ENCODE measurements at regions not wholly inside any gene's neighbourhood (a gene's known extent, or its start where the extent isn't known, plus 50 kb on each side); places are given as distances from the start of the nearest gene placed in this dataset.

- Histone ChIP-seq H2BK15ac (ENCODE audit: low read depth, low read length) (no peak overlapping the region), H2BK120ac (ENCODE audit: low read depth, low read length, poor library complexity, severe bottlenecking) (no peak overlapping the region), H3K4me2 (ENCODE audit: insufficient read depth, insufficient read length, low read length) (no peak overlapping the region), H3K23ac (ENCODE audit: insufficient read length, low read depth, low read length) (no peak overlapping the region), H3T11ph (ENCODE audit: low read length) (no peak overlapping the region), H2BK5ac (ENCODE audit: insufficient read length, low read length) (no peak overlapping the region), H4K8ac (replicated peaks; ENCODE audit: insufficient read length, low read depth, low read length) (no peak overlapping the region), H3K79me1 (ENCODE audit: insufficient read depth, low read depth, low read length, poor library complexity, severe bottlenecking) (no peaks in the 10 kb centered on the region), H3K27me3 (ENCODE audit: insufficient read depth, low read length) (no peaks in the 10 kb centered on the region), H4K91ac (ENCODE audit: insufficient read length, low read depth, low read length) (no peak overlapping the region), H3K27ac (ENCODE audit: insufficient read length, low read depth, low read length) (no peak overlapping the region), H4K5ac (ENCODE audit: insufficient read length, low read depth, low read length) (no peak overlapping the region), H3K14ac (ENCODE audit: insufficient read depth, low read length) (no peak overlapping the region), H3K18ac (ENCODE audit: insufficient read length, low read depth, low read length) (no peak overlapping the region), H3K9ac (ENCODE audit: extremely low read depth, insufficient read length, low read length) (no peak overlapping the region), H3K56ac (ENCODE audit: insufficient read length, low read depth, low read length) (no peak overlapping the region), H2BK20ac (ENCODE audit: low read depth, low read length, poor library complexity, severe bottlenecking) (no peak overlapping the region), H3K4me1 (ENCODE audit: insufficient read depth, low read length) (no peaks in the 10 kb centered on the region), H3K79me2 (ENCODE audit: insufficient read depth, low read length) (no peaks in the 10 kb centered on the region), H2BK12ac (ENCODE audit: insufficient read length, low read depth, low read length) (no peak overlapping the region), H2AFZ (ENCODE audit: low read length) (no peak overlapping the region), H4K20me1 (ENCODE audit: control insufficient read depth, insufficient read depth, insufficient read length) (no peaks in the 10 kb centered on the region), H3K23me2 (ENCODE audit: insufficient read length, low read depth, low read length, poor library complexity, severe bottlenecking) (no peaks in the 10 kb centered on the region), H3K9me3 (ENCODE audit: control insufficient read depth, low read depth, low read length) (no peaks in the 10 kb centered on the region), H3K4ac (ENCODE audit: low read depth, low read length) (no peak overlapping the region), H2AK5ac (ENCODE audit: insufficient read length, low read length) (no peak overlapping the region)
- no peaks in the 10 kb centered on the region for H3K27me3 Mint-ChIP-seq (ENCODE audit: low read depth)
- no peaks in the 10 kb centered on the region for H3K36me3 Mint-ChIP-seq (ENCODE audit: insufficient read depth in 1 of 3, low read depth in 3 of 3)
- no peak overlapping the region for H3K4me3 Mint-ChIP-seq
- H3K27ac Mint-ChIP-seq = no peak overlapping the region
- no peaks in the 10 kb centered on the region for H3K9me3 Mint-ChIP-seq
- no CpG with 5 or more reads among the region's 2 CpGs for WGBS (ENCODE audit: extremely low coverage, insufficient read length, low lambda C conversion rate)
- peaks cover 4 to 8% of the 10 kb centered on the region in 2 experiments for H3K4me1 Mint-ChIP-seq
- DNase-seq = no peak
- TF ChIP-seq CTCF (conservative IDR thresholded peaks at IDR 0.05) = no peak
Measured at GRCh38 chr7:34331102-34331501, 326.9 kb upstream of the NPSR1 start.

Measured in H9 (cell line).